Mucosa of gallbladder (tissue), 1 donor: ENCODE measurements at regions not wholly inside any gene's neighbourhood (a gene's known extent, or its start where the extent isn't known, plus 50 kb on each side); places are given as distances from the start of the nearest gene placed in this dataset.
A peak's percentile ranks its signal among the peaks of the same experiment; 100 is the strongest.
"Not testable (repeated sequence)": the region's sequence is repeated elsewhere in the genome, so short reads cannot be mapped to it uniquely, and the experiment has no call there.

Experiments used
- DNase-seq: peaks from one replicate; pipeline ENCODE4 v3.0.0-alpha.2; 2020; ENCODE audit warnings: low spot score
- donor health status: DM: no; HTN: no; CAD: no.

GRCh38 chr15:53923741-53924140 is 54.5 kb upstream of the UNC13C start:
- DNase-seq = not testable (repeated sequence)

GRCh38 chr15:53918180-53919079 is 59.8 kb upstream of the UNC13C start:
- DNase-seq = no peak

GRCh38 chr15:53917109-53917508 is 61.1 kb upstream of the UNC13C start:
- no peak for DNase-seq

- no peak for DNase-seq
These were observed 66.8 kb upstream of the UNC13C start for GRCh38 chr15:53911431-53911830.

- DNase-seq = peak; percentile 62
These were observed 67.4 kb upstream of the UNC13C start for GRCh38 chr15:53910852-53911251.

GRCh38 chr15:53910236-53910849 is 67.9 kb upstream of the UNC13C start:
- DNase-seq = peak; percentile 69

GRCh38 chr15:53903129-53903528 is 75.1 kb upstream of the UNC13C start:
- DNase-seq = no peak

- peak; percentile 43 for DNase-seq
These were observed 84.8 kb upstream of the UNC13C start for GRCh38 chr15:53893468-53893867.

- DNase-seq = not testable (repeated sequence)
These were observed 86.4 kb upstream of the UNC13C start for GRCh38 chr15:53891862-53892261.

GRCh38 chr15:53884441-53884840 is 93.8 kb upstream of the UNC13C start:
- DNase-seq = no peak

GRCh38 chr15:53882311-53882710 is 95.9 kb upstream of the UNC13C start:
- DNase-seq = no peak

- DNase-seq = no peak
These were observed 97.9 kb upstream of the UNC13C start for GRCh38 chr15:53880357-53880756.

- no peak for DNase-seq
These were observed 102.5 kb upstream of the UNC13C start for GRCh38 chr15:53875711-53876110.

- no peak for DNase-seq
These were observed 103.1 kb upstream of the UNC13C start for GRCh38 chr15:53875139-53875538.

GRCh38 chr15:53872410-53872809 is 105.8 kb upstream of the UNC13C start:
- DNase-seq = no peak

GRCh38 chr15:53869806-53870073 is 108.5 kb upstream of the UNC13C start:
- no peak for DNase-seq

GRCh38 chr15:53869044-53869805 is 109.0 kb upstream of the UNC13C start:
- no peak for DNase-seq

GRCh38 chr15:53862386-53862785 is 102.9 kb upstream of the WDR72 start:
- DNase-seq = no peak

GRCh38 chr15:53861792-53862191 is 102.3 kb upstream of the WDR72 start:
- no peak for DNase-seq

GRCh38 chr15:53851110-53851848 is 91.8 kb upstream of the WDR72 start:
- DNase-seq = no peak

GRCh38 chr15:53847745-53848144 is 88.3 kb upstream of the WDR72 start:
- no peak for DNase-seq

GRCh38 chr15:53844634-53845033 is 85.2 kb upstream of the WDR72 start:
- DNase-seq = no peak
